Natural killer cell treated with Interleukin-12 subunit alpha and Interleukin-12 subunit beta and Interleukin-15 and Interleukin-18, amount 100 ng/mL, for 72 hours (primary cell): ENCODE measurements at regions not wholly inside any gene's neighbourhood (a gene's known extent, or its start where the extent isn't known, plus 50 kb on each side); places are given as distances from the start of the nearest gene placed in this dataset.
A peak's percentile ranks its signal among the peaks of the same experiment; 100 is the strongest.
"Not testable (repeated sequence)": the region's sequence is repeated elsewhere in the genome, so short reads cannot be mapped to it uniquely, and the experiment has no call there.

Experiments used
- ATAC-seq, 2 donors: fragments of 150-1000 bp; cut with Tn5 transposase in 1 of 2; sonication (Bioruptor Pico), chemical (Tn5 transposase) in 1 of 2; 2 replicates each; pipeline ENCODE4 v1.10.0; 2021
- DNase-seq: peaks from one replicate; pipeline ENCODE4 v3.0.0; 2022; ENCODE audit warnings: low spot score
- H3K27ac Mint-ChIP-seq, 2 donors: 1 replicate in 1 of 2; 2 replicates in 1 of 2; pipeline ENCODE4 v1.8.0; 2022; ENCODE audit warnings: mixed read lengths in 2 of 2, mild to moderate bottlenecking in 1 of 2, moderate library complexity in 1 of 2
- H3K27me3 Mint-ChIP-seq, 2 donors: 1 replicate in 1 of 2; 2 replicates in 1 of 2; pipeline ENCODE4 v1.8.0; 2022; ENCODE audit warnings: mixed read lengths in 2 of 2
- H3K36me3 Mint-ChIP-seq: one replicate; pipeline ENCODE4 v1.8.0; 2022; ENCODE audit warnings: mixed read lengths
- H3K4me1 Mint-ChIP-seq, 2 donors: 1 replicate in 1 of 2; 2 replicates in 1 of 2; pipeline ENCODE4 v1.8.0; 2022; ENCODE audit warnings: low read depth in 2 of 2, mixed read lengths in 2 of 2, mild to moderate bottlenecking in 1 of 2
- H3K4me3 Mint-ChIP-seq: one replicate; pipeline ENCODE4 v1.8.0; 2022; ENCODE audit warnings: mixed read lengths
- H3K9me3 Mint-ChIP-seq: 2 replicates; pipeline ENCODE4 v1.8.0; 2022; ENCODE audit warnings: mixed read lengths

GRCh38 chr3:86379280-86379679, 611.7 kb downstream of the VGLL3 start:
- Mint-ChIP-seq H3K4me1 (no peaks in the 10 kb centered on the region), H3K27me3 (no peaks in the 10 kb centered on the region), H3K36me3 (peaks cover 4% of the 10 kb centered on the region), H3K27ac (no peak overlapping the region), H3K4me3 (no peak overlapping the region), H3K9me3 (peaks cover 19% of the 10 kb centered on the region)
- DNase-seq, result no peak
- no peak for ATAC-seq

- H3K27me3 Mint-ChIP-seq, result no peaks in the 10 kb centered on the region
- DNase-seq (no peak), ATAC-seq (no peak)
- H3K36me3 Mint-ChIP-seq, result peaks cover 3% of the 10 kb centered on the region
- H3K9me3 Mint-ChIP-seq, result peaks cover 18% of the 10 kb centered on the region
- no peak overlapping the region for H3K27ac Mint-ChIP-seq
- H3K4me1 Mint-ChIP-seq, result no peaks in the 10 kb centered on the region
- H3K4me3 Mint-ChIP-seq, result no peak overlapping the region
These were observed 612.1 kb downstream of the VGLL3 start for GRCh38 chr3:86378829-86379228.

GRCh38 chr3:86335566-86335965, 655.4 kb downstream of the VGLL3 start:
- H3K9me3 Mint-ChIP-seq, H3K27me3 Mint-ChIP-seq, H3K36me3 Mint-ChIP-seq, H3K4me3 Mint-ChIP-seq, H3K27ac Mint-ChIP-seq, ATAC-seq, H3K4me1 Mint-ChIP-seq, DNase-seq: not testable (repeated sequence)

- no peaks in the 10 kb centered on the region for H3K36me3 Mint-ChIP-seq
- H3K9me3 Mint-ChIP-seq, result peaks cover 3% of the 10 kb centered on the region
- H3K27ac Mint-ChIP-seq, result no peak overlapping the region
- no peaks in the 10 kb centered on the region for H3K4me1 Mint-ChIP-seq
- no peak for ATAC-seq
- no peak overlapping the region for H3K4me3 Mint-ChIP-seq
- no peak for DNase-seq
- no peaks in the 10 kb centered on the region for H3K27me3 Mint-ChIP-seq
These were observed 657.3 kb downstream of the VGLL3 start for GRCh38 chr3:86333636-86334035.

DNA sequence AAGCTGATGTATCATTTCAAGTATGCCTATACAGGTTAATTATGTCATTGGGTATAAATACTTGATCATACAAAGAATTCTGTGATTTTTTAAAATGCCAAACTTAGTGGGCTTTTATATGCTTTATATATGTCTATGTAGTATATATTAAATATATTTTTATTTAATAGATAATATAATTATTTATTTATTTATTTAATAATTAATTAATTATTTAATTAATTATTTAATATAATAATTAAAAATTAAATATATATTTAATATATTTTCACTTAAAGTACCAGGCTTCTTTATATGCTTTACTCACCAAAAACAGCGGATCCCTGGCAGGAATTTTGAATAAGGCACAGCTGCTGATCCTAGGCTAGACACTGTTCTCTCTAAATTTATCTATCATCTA, 687.0 kb downstream of the VGLL3 start:
- peaks cover 23% of the 10 kb centered on the region for H3K9me3 Mint-ChIP-seq
- DNase-seq (no peak), ATAC-seq (no peak)
- H3K4me3 Mint-ChIP-seq, result no peak overlapping the region
- H3K27ac Mint-ChIP-seq, result no peak overlapping the region
- no peaks in the 10 kb centered on the region for H3K27me3 Mint-ChIP-seq
- no peaks in the 10 kb centered on the region for H3K4me1 Mint-ChIP-seq
- peaks cover 9% of the 10 kb centered on the region for H3K36me3 Mint-ChIP-seq

GRCh38 chr3:86282106-86282787, 708.7 kb downstream of the VGLL3 start:
- Mint-ChIP-seq H3K36me3 (no peaks in the 10 kb centered on the region), H3K4me3 (no peak overlapping the region), H3K27ac (no peak overlapping the region), H3K4me1 (no peaks in the 10 kb centered on the region), H3K27me3 (no peaks in the 10 kb centered on the region), H3K9me3 (peaks cover 14% of the 10 kb centered on the region)
- DNase-seq (peak; percentile 59), ATAC-seq (no peak)

GRCh38 chr3:86269364-86270155, 721.4 kb downstream of the VGLL3 start:
- Mint-ChIP-seq H3K27me3 (no peaks in the 10 kb centered on the region), H3K4me3 (no peak overlapping the region), H3K4me1 (no peaks in the 10 kb centered on the region), H3K27ac (no peak overlapping the region), H3K9me3 (no peaks in the 10 kb centered on the region), H3K36me3 (no peaks in the 10 kb centered on the region)
- ATAC-seq (no peak), DNase-seq (no peak)

GRCh38 chr3:86257955-86258641, 732.9 kb downstream of the VGLL3 start:
- Mint-ChIP-seq H3K4me1 (no peaks in the 10 kb centered on the region), H3K4me3 (no peak overlapping the region)
- ATAC-seq, result no peak

DNA sequence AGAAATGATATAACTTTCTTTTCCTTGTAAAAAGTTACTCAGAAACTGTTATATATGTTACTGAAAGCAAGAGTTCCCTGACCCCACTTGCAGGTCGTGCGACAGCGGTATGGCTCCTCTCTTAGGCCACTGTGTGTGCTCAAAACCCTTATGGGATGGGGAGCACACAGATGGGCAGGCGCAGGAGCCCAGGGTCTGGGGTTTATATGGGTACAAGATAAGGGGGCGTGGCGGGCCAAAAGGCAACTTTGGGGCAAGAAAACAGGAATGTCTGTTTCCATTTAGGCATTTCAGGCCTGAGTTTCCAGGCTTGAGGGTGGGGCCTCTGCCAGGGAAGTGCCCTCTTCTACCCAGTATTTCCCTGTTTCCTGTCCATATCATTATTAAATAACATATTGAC, 736.5 kb downstream of the VGLL3 start:
- Mint-ChIP-seq H3K27me3 (no peaks in the 10 kb centered on the region), H3K27ac (no peak overlapping the region), H3K36me3 (no peaks in the 10 kb centered on the region), H3K9me3 (peaks cover 17% of the 10 kb centered on the region), H3K4me1 (no peaks in the 10 kb centered on the region), H3K4me3 (no peak overlapping the region)
- no peak for ATAC-seq
- DNase-seq, result no peak

More at GRCh38 chr3:86257955-86258641, 732.9 kb downstream of the VGLL3 start:
- peaks cover 17% of the 10 kb centered on the region for H3K9me3 Mint-ChIP-seq
- DNase-seq, result no peak
- H3K27me3 Mint-ChIP-seq, result no peaks in the 10 kb centered on the region
- no peaks in the 10 kb centered on the region for H3K36me3 Mint-ChIP-seq
- no peak overlapping the region for H3K27ac Mint-ChIP-seq

DNA sequence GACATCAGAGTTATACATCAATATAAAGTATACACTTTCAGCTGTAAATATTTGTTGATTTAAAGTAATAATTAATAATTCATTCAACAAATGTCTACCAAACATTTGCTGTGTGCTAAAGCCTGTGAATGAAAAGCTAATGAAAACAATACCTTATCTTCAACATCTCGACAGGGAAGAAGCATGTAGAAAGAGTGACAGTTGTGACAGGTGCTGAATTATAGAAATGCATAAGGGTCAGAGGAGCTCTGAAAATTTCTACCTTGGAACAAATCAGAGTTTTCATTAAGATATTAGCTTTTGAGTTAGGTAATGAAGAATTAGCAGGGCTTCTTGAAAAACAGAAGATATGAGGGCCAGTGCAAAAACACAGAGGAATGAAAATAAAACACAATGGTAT, 739.2 kb downstream of the VGLL3 start:
- DNase-seq (no peak), ATAC-seq (no peak)
- Mint-ChIP-seq H3K27ac (no peak overlapping the region), H3K27me3 (no peaks in the 10 kb centered on the region), H3K4me1 (no peaks in the 10 kb centered on the region), H3K9me3 (peaks cover 9% of the 10 kb centered on the region), H3K36me3 (peaks cover 8% of the 10 kb centered on the region), H3K4me3 (no peak overlapping the region)

DNA sequence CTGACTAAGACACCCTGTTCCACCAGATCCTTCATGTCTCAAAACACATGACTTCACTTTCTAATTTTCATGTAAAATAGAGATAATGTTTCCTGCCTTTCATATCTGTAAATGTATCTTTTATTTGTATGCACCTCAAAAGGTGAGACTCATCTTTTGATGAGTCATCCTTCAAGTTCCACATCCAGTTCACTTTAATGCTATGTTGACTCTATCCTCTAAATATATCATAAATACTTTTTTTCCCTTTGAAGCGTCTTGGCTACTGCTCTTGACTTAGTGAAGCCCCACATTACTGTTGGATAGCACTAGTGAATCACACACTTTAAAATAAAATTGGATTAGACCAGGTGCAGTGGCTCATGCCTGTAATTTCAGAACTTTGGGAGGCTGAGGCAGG, 741.1 kb downstream of the VGLL3 start:
- no peak for ATAC-seq
- Mint-ChIP-seq H3K36me3 (peaks cover 8% of the 10 kb centered on the region), H3K27ac (no peak overlapping the region), H3K4me1 (no peaks in the 10 kb centered on the region), H3K27me3 (no peaks in the 10 kb centered on the region), H3K4me3 (no peak overlapping the region), H3K9me3 (peaks cover 8% of the 10 kb centered on the region)
- DNase-seq, result no peak

GRCh38 chr3:86245360-86245759, 745.6 kb downstream of the VGLL3 start:
- DNase-seq, result no peak
- H3K4me3 Mint-ChIP-seq, result no peak overlapping the region
- H3K36me3 Mint-ChIP-seq, result peaks cover 8% of the 10 kb centered on the region
- H3K27ac Mint-ChIP-seq, result no peak overlapping the region
- H3K27me3 Mint-ChIP-seq, result no peaks in the 10 kb centered on the region
- H3K9me3 Mint-ChIP-seq, result peaks cover 7% of the 10 kb centered on the region
- no peak for ATAC-seq
- no peaks in the 10 kb centered on the region for H3K4me1 Mint-ChIP-seq

DNA sequence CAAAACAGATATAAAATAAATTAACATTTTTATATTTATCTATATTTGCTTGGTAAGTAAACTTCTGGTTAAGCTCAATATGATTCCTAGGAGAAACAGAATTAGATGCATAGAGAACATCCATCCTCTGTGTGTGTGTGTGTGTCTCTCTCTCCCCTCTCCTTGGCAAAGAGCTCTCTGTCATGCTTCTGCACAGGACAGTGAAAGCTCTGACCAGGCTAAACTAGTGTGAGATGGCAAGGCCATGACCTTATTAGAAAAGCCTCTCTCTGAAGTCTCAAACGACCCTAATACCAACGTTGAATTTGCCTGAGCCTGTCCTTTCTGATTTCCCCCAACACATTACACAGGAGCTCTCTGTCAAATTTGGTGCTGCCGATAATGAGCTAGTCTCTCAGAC, 746.0 kb downstream of the VGLL3 start:
- no peak overlapping the region for H3K27ac Mint-ChIP-seq
- H3K27me3 Mint-ChIP-seq, result no peaks in the 10 kb centered on the region
- H3K4me1 Mint-ChIP-seq, result no peaks in the 10 kb centered on the region
- ATAC-seq (no peak), DNase-seq (no peak)
- H3K9me3 Mint-ChIP-seq, result peaks cover 7% of the 10 kb centered on the region
- H3K4me3 Mint-ChIP-seq, result no peak overlapping the region
- H3K36me3 Mint-ChIP-seq, result peaks cover 8% of the 10 kb centered on the region

- Mint-ChIP-seq H3K27me3 (no peaks in the 10 kb centered on the region), H3K4me3 (no peak overlapping the region), H3K36me3 (no peaks in the 10 kb centered on the region), H3K4me1 (no peaks in the 10 kb centered on the region), H3K9me3 (peaks cover 4% of the 10 kb centered on the region), H3K27ac (no peak overlapping the region)
- ATAC-seq (no peak), DNase-seq (no peak)
These were observed 751.0 kb downstream of the VGLL3 start for GRCh38 chr3:86239946-86240345.
